HG03469 (cell line): ENCODE measurements at regions not wholly inside any gene's neighbourhood (a gene's known extent, or its start where the extent isn't known, plus 50 kb on each side); places are given as distances from the start of the nearest gene placed in this dataset.

ENCODE experiments used
- ATAC-seq: cut with Tn5 transposase; IDR thresholded peaks from one replicate; pipeline ENCODE4 v1.9.1; 2021; ENCODE audit warnings: mild to moderate bottlenecking, moderate library complexity, moderate number of reproducible peaks; ENCODE audit not compliant: unreplicated experiment

DNA sequence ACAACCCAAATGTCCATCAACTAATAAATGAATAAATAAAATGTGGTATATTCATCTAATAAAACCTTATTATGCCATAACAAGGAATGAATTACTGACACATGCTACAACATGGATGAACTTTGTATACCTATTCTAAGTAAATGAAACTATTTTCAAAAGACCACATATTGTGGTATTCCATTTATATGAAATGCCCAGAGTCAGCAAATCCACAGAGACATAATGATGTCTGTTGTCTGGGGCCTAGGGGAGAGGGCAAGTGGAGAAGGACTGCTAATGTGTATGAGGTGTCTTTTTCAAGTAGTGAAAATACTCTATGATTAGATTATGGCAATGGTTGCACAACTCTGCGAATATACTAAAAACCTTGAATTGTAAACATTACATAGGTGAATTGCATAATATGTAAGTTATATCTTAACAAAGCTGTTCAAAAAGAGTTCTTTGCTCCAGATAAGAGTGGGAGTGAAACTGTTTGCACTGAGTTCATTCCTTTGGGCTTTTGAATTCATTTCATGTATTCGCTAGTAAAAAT, 464.2 kb downstream of the NUF2 start:
- no peak for ATAC-seq

DNA sequence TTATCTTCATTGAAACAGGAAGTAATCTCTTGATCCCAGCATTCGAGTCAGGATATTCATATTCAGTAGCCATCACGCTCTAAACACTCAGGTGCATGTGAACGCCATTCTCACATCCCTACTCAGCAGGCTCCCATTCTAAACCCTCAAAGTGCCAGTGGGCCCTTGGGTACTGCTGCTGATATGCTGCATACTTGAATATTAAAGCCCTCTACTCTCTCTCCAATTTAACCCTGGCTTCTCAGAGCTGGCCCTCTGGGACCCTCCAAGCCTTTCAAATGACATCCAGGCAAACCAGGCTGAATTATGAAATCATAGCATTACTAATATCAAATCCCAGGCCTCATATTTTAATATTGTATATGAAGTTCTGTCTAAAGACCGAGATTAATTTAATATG, 468.2 kb downstream of the NUF2 start:
- ATAC-seq: no peak

DNA sequence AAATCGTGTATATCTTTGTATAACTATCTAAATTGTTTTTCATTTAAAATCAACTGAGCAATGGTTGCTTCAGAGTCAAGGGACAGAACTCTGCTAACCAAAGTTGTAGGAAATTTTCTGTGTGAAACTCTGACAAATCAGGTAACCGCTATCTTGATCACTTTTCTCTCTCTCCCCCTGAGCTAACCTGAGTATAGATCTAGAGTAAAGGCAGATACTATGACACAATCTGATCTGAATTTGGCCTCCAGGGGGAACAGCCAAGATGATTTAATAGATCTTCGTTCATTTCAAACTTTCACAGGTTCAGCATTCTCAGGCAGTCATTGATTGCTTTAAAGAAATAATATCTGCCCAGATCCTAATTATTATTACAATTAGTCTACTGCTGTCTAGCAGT, 472.8 kb downstream of the NUF2 start:
- no peak for ATAC-seq

DNA sequence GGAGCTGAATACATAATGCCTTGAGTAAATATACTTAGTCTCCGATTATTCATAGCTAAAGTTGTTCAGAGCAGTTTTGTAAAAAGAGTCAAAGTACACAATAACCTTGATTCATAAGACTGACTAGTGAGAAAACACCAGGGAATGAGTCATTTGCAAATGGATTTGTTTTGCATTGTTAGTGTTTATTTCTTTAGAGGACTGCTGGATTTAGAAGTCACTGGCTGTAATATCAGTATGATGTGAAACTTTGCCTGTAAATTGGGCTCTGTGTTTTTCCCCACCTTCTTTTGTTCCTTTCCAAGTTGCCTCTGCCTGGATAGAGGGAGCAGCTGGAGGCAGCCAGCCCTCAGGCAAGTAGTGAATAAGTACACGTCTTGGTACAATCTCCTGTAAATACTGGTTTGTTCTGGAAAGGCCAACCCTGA, 474.7 kb downstream of the NUF2 start:
- ATAC-seq: no peak

DNA sequence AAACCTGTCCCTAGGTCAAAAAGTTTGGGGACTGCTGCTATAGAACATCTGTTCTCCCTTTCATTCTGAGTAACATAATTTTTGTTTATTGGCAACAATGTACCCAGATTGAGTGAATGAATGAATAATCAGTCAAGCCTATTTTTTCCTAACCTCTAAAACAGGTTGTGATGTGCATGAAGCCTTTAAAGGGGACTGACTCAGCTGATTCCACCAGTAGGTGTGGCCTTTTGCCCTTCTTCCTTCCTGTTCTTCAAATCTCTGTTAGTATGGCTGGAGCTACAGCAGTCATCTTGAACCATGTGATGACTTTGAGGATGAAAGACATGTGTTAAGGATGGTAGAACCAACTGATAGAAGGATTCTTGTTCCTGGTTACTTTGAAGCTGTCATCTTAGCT, 476.1 kb downstream of the NUF2 start:
- ATAC-seq: no peak

DNA sequence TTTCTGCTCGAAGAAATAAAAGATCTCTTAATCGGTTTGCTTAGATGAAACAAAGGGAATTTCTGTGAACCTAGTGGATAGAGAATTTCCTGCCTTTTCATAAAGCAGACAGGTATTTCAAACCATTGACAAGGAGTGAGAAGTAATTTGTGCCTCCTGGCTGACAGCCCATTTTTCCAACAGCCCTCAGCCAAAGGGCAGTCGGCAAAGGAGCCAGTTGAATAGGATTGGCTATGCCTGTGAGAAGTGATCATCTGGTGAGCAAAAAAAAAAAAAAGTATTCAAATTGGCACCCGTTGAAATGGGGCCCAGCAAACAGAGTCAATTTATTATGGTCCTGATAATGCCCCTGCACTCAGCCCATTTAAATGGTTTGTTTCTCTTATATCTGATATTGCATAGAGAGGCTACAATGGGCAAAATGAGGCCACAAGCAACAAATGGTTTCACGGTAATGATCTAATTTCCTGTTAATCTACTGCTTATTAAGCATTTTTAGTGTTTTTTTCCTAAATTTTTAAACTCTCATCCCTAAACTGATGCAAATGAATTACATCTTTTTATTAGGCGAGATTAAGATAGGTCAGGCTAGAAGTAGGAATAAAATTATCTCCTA, 477.5 kb downstream of the NUF2 start:
- ATAC-seq: no peak

DNA sequence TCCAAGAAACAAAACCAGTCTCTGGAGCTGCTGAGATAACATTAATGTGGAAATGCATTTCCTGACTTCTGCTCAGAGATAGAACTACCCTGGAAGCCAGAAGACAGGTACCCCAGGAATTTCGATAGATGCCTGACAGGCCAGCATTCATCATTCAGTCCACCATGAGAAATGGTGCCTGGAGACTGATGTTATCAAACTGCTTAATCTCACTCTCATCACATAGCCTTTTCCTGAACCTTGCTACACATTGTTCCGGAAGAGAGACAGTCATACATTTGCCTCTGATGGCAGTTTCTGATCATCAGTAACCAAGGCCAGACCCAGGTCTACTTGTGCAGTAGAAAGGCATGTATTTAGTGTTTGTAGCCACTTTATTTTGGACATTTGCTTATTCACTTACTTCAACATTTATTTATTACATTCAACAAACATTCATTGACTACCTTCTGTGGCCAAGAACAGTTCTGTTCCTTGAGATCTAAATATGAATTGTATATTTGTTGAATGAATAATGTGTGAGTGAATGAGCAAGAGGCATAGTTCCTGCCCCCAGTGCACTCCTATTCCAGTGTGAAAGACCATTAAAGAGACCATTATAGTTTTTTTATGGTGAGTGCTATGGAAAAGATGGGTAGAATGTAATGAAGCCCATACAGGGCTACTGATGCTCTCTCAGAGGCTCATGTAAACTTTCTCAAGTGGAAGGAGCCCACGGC, 485.7 kb downstream of the NUF2 start:
- no peak for ATAC-seq

DNA sequence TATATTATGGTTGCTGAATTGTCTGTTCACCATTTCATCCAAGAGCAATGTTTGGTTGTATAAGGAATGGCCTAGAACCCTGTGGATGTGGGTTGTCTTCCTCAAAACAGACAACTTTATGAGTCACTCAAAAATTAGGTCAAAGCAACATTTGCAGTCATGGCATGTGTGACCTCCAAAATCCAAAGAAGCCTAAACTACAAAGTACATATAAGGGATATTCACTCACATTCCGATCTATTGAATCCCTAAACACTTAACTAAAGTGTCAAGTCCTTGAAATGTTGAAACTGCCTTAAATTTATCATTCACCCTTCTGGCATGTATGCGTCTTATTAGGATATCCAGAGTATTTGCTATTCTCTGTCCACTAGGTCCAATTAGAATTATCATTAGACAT, 491.5 kb downstream of the NUF2 start:
- no peak for ATAC-seq

DNA sequence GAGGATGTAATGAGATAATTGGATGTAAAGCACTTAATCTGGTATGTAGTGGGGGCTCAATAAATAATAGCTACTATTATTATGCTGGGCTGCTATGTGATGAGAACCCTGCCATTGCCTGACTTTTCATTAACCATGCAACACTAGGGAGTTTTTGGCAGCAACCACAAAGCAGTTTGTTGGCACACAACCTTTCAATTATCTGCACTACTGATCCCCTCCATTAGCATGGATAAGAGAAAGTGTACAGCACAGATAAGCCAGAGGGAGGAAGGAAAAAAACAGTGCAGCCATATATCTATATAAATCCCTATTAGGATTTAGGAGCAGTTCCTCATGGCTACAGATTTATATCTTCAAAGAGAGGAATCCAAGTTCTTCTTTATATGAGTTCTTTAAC, 498.5 kb downstream of the NUF2 start:
- ATAC-seq: no peak

DNA sequence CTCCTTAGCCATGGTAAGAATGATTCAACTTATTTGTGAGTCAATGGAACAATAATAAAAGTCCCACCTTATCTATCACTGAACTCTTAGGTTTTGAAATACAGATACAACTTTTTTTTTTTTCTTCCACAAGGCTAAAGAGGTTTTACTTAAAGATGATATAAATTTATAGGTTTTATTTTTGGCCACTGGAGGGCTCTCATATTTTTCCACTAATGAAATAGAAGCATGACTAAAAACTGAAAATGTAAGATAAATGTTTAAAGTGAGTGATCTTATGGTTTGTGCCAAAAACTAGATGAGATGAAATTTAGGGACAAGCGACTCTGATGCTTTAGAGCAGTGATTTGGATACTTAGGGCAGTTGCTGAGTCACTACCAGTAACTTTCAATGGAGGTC, 499.0 kb downstream of the NUF2 start:
- no peak for ATAC-seq

DNA sequence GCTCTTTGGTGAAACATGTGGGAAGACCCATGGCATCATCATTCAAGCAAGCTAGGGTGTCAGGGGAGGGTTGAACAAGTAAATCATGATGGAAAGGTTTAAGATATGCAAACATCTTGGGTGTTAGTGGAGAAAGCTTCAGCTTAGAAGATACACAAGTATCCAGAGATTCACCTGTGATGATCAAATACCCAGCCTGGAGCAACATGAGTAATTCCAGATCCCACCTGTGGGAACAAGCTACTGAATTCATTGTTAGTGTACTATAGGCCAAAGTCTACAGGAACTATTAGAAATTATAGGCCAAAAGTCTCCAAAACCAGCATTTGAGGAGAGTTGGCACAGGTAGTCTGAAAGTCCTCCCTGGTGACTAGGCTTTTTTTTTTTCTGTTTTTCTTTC, 499.9 kb downstream of the NUF2 start:
- ATAC-seq: no peak

DNA sequence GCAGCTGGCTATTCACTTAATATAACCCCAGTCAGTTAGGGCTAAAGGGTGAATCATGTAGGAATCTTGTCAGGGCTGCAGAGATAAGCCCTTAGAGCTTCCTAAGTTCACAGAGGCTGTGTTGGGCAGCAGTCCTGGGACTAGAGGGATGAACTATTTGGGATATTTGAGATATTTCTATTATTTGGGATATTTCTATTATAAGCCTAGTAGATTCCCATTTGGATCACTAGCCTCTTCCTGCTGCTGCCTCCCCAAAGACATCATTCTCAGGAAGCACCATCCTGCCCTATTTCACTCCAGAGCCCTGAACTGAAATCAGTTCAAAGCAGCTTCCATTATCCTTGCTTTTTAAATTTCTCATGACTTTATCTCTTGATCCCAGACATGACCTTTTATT, 501.3 kb downstream of the NUF2 start:
- no peak for ATAC-seq

DNA sequence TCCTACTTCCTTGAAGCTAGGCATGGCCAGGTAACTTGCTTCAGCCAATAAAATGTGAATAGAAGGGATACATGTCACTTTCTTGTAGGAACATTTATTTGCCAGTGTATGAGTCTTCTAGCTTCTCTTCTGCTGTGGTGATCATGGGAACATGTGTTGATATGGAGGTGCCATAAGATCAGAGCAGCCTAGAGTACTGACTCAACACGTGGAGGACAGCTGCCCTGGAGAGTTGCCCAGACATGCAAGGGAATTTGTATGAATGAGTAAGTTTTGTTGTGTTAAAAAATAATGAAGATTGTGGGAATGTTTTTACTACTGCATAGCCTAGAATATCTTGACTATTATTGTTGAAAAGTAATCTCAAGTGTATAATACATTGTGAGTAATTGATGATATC, 502.3 kb downstream of the NUF2 start:
- no peak for ATAC-seq

DNA sequence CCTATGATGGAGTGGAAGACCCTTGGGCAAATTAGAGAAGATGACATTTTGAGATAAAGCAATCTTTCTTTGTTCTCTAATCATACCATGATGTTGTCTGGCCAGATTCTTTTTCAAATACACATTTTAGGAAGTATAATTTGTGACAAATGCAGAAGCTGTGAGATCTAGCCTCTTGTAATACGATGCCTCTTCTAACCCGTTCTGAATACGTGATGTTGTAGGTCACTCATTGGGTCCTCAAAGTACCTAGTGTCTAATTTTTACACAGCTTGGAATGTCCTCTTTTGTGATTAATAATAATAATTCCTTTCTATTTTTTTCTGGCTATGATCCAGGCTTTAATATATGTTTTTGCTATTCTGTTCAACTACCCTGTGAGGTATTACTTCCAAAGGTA, 502.7 kb downstream of the NUF2 start:
- ATAC-seq: no peak

DNA sequence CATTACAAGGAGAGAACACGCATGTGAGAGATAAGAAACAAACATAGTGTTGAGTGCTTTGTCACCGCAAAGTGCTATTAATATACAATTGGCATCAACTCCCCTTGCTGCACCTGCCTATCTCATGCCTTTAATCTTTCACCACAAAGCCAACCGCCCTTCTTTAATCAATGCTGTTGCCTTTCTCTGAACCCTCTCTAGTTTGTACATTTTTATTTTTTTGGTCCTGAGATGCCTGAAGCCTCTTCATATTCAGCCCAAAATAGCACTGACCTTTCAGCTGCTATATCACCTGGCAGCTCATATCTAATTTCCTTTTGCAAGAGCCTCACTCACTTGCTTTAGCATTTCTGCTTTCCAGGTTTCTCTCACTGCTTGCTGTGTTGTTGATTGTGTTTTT, 504.7 kb downstream of the NUF2 start:
- no peak for ATAC-seq

DNA sequence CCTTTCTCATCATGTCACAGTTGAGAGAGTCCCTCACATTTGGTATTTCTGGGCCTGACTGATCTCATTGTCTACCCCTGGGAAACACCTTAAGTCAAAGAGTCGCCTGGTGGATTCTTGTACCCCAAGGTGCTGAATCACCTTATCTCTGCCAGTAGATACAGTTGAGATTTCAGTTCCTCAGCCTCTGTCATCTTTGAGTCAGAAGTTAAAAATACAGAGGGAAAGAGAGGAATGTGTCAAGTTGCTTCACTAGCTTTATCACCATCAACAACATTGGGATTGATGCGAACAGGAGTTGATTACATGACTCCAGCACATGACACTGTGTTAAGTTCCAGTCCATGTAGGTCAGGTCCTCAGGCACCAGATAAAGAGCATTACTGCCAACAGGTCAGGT, 513.0 kb downstream of the NUF2 start:
- no peak for ATAC-seq

DNA sequence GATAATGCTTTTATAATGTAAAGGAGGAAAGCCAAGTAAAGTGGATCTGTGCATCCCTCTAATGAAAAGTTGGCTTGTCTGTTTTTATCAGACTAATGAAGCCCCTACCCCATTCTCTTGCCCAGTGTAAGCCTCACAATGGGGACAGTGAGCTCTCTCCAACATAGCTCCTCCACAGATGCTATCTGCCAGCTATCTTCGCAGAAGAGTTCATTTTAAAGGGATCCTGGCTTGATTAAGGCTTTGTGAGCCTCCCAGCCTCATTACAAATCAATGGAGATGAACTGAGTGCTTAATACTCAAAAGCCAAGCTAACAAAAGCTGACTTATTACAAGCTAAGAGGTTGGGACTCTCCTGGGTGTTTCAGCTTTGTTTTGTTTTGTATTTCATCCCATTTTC, 514.7 kb downstream of the NUF2 start:
- ATAC-seq: no peak

DNA sequence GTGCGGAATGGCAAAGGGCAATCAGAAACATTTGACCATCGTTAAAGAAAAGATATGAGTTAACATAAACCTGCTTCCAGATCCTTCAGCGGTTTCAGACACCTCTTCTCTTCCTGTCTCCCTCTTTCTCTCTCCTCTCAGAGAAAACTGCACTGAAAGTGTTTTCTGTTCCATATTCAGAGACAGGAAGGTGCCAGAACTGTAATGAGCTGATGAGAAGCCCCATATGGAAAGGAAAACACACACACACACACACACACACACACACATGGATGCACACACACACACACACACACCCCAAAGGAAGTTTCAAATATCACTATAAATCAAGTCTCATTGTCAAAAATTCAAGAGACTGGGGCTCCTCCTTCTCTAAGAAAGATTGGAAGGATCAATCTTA, 515.5 kb downstream of the NUF2 start:
- no peak for ATAC-seq

DNA sequence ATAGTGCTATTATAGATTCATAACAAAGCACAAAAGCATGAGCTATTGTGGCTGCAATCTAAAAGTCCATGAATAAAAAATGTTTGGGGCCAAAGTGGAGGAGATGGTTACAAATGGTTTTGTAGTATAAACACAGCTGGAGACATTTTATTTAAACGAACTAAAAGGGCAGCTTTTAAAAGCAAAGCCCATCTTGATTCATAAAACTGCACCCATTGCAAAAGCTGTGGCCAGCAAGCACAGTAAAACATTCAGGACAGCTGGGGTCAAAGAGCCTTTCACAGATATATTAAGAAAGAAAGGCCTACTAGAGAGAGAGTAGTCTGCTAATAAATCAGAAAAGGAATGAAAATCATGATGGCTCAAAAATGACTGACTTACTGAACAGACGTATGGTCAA, 520.8 kb downstream of the NUF2 start:
- ATAC-seq: no peak

DNA sequence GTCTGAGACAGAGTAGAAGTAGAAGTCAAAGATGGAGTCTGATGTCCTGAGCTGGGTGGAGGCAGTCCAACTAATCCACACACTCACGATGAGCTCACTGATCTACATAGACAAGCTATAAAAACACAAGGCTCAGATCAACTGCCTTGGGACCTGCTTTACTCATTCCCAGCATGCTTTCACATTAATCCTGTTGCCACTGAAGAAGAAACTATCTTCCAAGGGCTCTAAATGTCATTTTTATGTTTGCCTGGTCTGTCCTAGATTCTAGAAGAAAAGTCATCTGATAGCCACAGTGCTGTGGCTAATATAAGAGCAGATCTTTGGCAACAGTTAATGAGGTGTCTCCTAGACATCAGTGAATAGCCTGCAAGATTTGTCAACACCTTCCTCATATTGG, 522.7 kb downstream of the NUF2 start:
- ATAC-seq: no peak

DNA sequence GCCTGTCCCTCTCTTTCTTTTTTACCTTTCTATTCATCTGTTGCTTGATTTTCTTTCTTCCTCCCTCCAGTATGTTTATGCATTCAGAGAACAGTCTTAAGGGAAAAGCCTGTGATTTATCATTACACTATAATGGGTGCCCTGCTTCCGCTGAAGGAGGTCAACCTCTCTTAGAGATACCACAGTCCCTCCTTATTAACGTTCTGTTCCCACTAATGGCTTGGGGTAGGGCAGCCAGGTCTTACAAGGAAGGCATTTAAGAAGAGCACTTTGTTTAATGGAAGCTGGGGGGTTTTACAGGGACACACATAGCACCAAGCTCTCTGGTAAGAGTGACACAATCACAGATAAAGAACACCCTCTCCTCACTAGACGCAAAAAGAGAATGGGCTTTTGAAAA, 523.5 kb downstream of the NUF2 start:
- no peak for ATAC-seq

DNA sequence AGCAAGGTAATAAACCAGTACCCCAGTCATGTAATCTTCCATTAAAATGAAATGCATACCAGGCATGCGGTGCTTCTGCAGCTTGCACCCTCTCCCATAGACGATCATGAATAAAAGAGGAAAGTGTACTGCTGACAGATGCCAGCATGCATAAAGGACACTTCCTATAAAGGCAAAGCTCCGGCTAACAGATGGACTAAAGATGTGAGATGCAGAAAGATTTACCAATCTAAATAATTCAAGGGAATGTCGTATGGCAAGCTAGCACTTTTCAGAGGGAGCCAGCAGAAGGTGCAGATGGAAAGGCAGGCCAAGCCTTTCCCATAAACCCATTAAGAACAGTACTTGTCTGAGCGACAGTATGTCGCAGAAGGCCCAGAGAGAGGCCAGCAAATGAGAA, 542.0 kb downstream of the NUF2 start:
- no peak for ATAC-seq

DNA sequence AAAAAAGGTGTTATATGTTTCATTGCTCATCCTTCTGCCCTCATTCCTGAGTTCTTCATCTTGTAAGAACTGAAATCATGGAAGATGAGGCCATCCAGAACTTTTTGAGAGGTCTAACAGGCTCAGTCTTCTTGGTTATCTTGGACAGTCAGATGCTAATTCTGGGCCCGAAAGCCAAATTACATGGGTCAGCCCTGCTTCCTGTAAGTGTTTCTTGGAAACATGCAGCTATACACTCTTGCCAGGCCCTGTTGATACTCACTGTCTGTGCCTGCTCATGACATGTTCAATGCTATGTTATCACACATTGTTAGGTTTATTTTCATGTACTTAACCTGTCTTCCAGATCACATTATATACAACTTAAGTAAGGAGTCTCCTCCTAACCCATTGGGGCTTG, 542.5 kb downstream of the NUF2 start:
- ATAC-seq: no peak
